Gastrocnemius medialis (tissue), 4 donors: ENCODE measurements at regions not wholly inside any gene's neighbourhood (a gene's known extent, or its start where the extent isn't known, plus 50 kb on each side); places are given as distances from the start of the nearest gene placed in this dataset.

Experiments
- ATAC-seq, 2 donors: fragments of 150-250 bp; one replicate each; pipeline ENCODE4 v1.9.1; 2016
- DNase-seq, 2 donors: peaks; one replicate each; pipeline ENCODE4 v3.0.0-alpha.2; 2019
- H3K27ac ChIP-seq, 4 donors: fragments of 200-600 bp; sonication (generic); 1 replicate in 1 of 4; 2 replicates in 3 of 4; pipeline ENCODE4 v1.5.1; 2016 to 2018; ENCODE audit warnings: mild to moderate bottlenecking in 2 of 4, moderate library complexity in 1 of 4
- H3K27me3 ChIP-seq, 3 donors: fragments of 200-600 bp; sonication (generic) in 2 of 3; 1 replicate in 1 of 3; 2 replicates in 2 of 3; pipeline versions ENCODE4 v1.5.1 to v1.6.0; 2016 to 2019; ENCODE audit warnings: mild to moderate bottlenecking in 1 of 3, moderate library complexity in 1 of 3
- H3K36me3 ChIP-seq, 2 donors: fragments of 200-600 bp; sonication (generic) in 1 of 2; one replicate each; pipeline ENCODE4 v1.5.1; 2017 to 2018
- H3K4me1 ChIP-seq, 2 donors: fragments of 200-600 bp; sonication (generic) in 1 of 2; one replicate each; pipeline ENCODE4 v1.5.1; 2016 to 2017; ENCODE audit warnings: mild to moderate bottlenecking in 2 of 2
- H3K4me3 ChIP-seq, 4 donors: fragments of 200-600 bp; sonication (generic) in 3 of 4; 1 replicate in 1 of 4; 2 replicates in 3 of 4; pipeline ENCODE4 v1.5.1; 2016 to 2019; ENCODE audit warnings: mild to moderate bottlenecking in 2 of 4
- H3K9me3 ChIP-seq, 3 donors: fragments of 200-600 bp; sonication (generic) in 2 of 3; 1 replicate in 1 of 3; 2 replicates in 2 of 3; pipeline ENCODE4 v1.5.1; 2016 to 2019
- CTCF ChIP-seq, 5 experiments: fragments of 450-650 bp in 3 of 5; fragments of 200-600 bp in 2 of 5; sonication (generic) in 2 of 5; IDR thresholded peaks in 4 of 5; conservative IDR thresholded peaks in 1 of 5; 1 replicate in 4 of 5; 2 replicates in 1 of 5; pipeline ENCODE4 v1.5.1; 2016 to 2019; ENCODE audit warnings: antibody characterized with exemption in 5 of 5, mild to moderate bottlenecking in 3 of 5, moderate library complexity in 3 of 5
- POLR2A ChIP-seq, 2 donors: fragments of 450-650 bp; IDR thresholded peaks; one replicate each; pipeline ENCODE4 v1.6.1; 2017; ENCODE audit warnings: antibody characterized with exemption in 2 of 2, mild to moderate bottlenecking in 2 of 2, moderate library complexity in 2 of 2
- in situ Hi-C, 4 donors: fragments of 200-750 bp; cut with MboI; loops; one replicate each; pipeline versions ENCODE4 v1.15.0 to v1.8.0; 2017; ENCODE audit warnings: low sequenced_read_pairs in 4 of 4
- intact Hi-C: fragments of 100-400 bp; cut with DNase I; formaldehyde crosslinking; loops from one replicate; pipeline ENCODE4 v1.15.1; 2023; ENCODE audit warnings: low total_unique reads

- Histone ChIP-seq H3K27ac (no peak overlapping the region), H3K9me3 (no peaks in the 10 kb centered on the region), H3K4me3 (no peak overlapping the region), H3K4me1 (peaks cover 13 to 18% of the 10 kb centered on the region in 2 donors), H3K27me3 (no peaks in the 10 kb centered on the region), H3K36me3 (no peaks in the 10 kb centered on the region)
- DNase-seq (no peak), ATAC-seq (no peak)
- TF ChIP-seq POLR2A (IDR thresholded peaks at IDR 0.05), result no peak
- no peak for TF ChIP-seq CTCF (IDR thresholded peaks at IDR 0.05 in 4 of 5, conservative IDR thresholded peaks at IDR 0.05 in 1 of 5)
- in situ Hi-C loops (no loop called here), intact Hi-C loops (no loop called here)
These were observed 70.4 kb upstream of the IRF2BP2 start for GRCh38 chr1:234680331-234680904.

- Histone ChIP-seq H3K27ac (peak overlapping the region; percentile 65 to 84 (median 78)), H3K4me3 (peak overlapping the region; percentile 36 to 57 (median 56)), H3K4me1 (peaks cover 6 to 8% of the 10 kb centered on the region in 2 donors), H3K9me3 (no peaks in the 10 kb centered on the region), H3K27me3 (no peaks in the 10 kb centered on the region), H3K36me3 (no peaks in the 10 kb centered on the region)
- intact Hi-C loops (no loop called here), in situ Hi-C loops (no loop called here)
- ATAC-seq (peak; percentile 94 to 96), DNase-seq (peak; percentile 69 to 78)
- TF ChIP-seq POLR2A (IDR thresholded peaks at IDR 0.05) (no peak), CTCF (IDR thresholded peaks at IDR 0.05 in 4 of 5, conservative IDR thresholded peaks at IDR 0.05 in 1 of 5) (no peak)
These were observed 66.2 kb upstream of the IRF2BP2 start for GRCh38 chr1:234676103-234676594.

- TF ChIP-seq POLR2A (IDR thresholded peaks at IDR 0.05) (no peak), CTCF (IDR thresholded peaks at IDR 0.05 in 4 of 5, conservative IDR thresholded peaks at IDR 0.05 in 1 of 5) (no peak)
- peak overlapping the region; percentile 65 to 84 (median 78) for H3K27ac ChIP-seq
- H3K9me3 ChIP-seq, result no peaks in the 10 kb centered on the region
- peak; percentile 14 to 26 for ATAC-seq
- in situ Hi-C loops (no loop called here), intact Hi-C loops (no loop called here)
- H3K4me1 ChIP-seq, result peaks cover 6 to 8% of the 10 kb centered on the region in 2 donors
- no peaks in the 10 kb centered on the region for H3K27me3 ChIP-seq
- H3K36me3 ChIP-seq, result no peaks in the 10 kb centered on the region
- H3K4me3 ChIP-seq, result peak overlapping the region; percentile 36 to 57 (median 56)
- DNase-seq, result no peak
These were observed 65.6 kb upstream of the IRF2BP2 start for GRCh38 chr1:234675572-234675971.

GRCh38 chr1:234675006-234675405 lies 65.0 kb upstream of the IRF2BP2 start:
- intact Hi-C loops, result no loop called here
- no peak for ATAC-seq

More at GRCh38 chr1:234675006-234675405, 65.0 kb upstream of the IRF2BP2 start:
- TF ChIP-seq POLR2A (IDR thresholded peaks at IDR 0.05), result no peak
- TF ChIP-seq CTCF (IDR thresholded peaks at IDR 0.05 in 4 of 5, conservative IDR thresholded peaks at IDR 0.05 in 1 of 5), result no peak
- no peaks in the 10 kb centered on the region for H3K27me3 ChIP-seq
- H3K9me3 ChIP-seq, result no peaks in the 10 kb centered on the region
- no peak for DNase-seq
- peaks cover 6 to 8% of the 10 kb centered on the region in 2 donors for H3K4me1 ChIP-seq
- no peak overlapping the region for H3K4me3 ChIP-seq
- no peak overlapping the region for H3K27ac ChIP-seq
- in situ Hi-C loops, result no loop called here
- H3K36me3 ChIP-seq, result no peaks in the 10 kb centered on the region
